HG03565 (cell line): ENCODE measurements at regions not wholly inside any gene's neighbourhood (a gene's known extent, or its start where the extent isn't known, plus 50 kb on each side); places are given as distances from the start of the nearest gene placed in this dataset.
A peak's percentile ranks its signal among the peaks of the same experiment; 100 is the strongest.

Experiments used
- ATAC-seq: cut with Tn5 transposase; IDR thresholded peaks from one replicate; pipeline ENCODE4 v1.9.1; 2021; ENCODE audit warnings: mild to moderate bottlenecking, moderate library complexity; ENCODE audit not compliant: unreplicated experiment

DNA sequence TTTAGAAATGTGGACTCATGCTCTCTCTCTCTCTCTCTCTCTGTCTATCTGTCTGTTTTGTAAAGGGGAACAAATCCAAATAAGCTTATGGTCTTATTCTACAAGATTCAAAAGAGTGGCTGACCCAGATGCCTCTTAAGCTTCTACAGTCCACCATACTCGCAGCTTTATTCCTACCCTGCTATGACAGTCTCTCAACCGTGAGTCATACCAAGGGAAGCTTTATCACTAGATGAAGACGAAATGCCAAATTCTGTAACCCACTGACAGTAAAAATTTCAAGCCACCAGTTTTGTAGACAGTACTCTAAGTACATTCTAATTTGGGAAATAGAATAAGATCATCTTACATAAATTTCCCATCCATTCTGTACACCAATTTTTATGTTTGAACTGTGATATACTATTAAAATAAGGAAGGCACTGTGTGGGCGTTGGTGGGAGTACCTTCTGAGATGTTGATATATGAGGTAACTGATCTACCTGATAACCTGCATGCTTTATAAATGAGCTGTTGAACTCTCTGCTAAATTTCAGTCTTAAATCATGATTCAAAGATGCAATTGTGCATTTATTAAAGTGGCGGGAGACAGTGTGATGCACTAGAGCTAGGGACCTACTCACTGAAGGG lies 153.2 kb downstream of the KLF6 start:
- ATAC-seq: no peak

DNA sequence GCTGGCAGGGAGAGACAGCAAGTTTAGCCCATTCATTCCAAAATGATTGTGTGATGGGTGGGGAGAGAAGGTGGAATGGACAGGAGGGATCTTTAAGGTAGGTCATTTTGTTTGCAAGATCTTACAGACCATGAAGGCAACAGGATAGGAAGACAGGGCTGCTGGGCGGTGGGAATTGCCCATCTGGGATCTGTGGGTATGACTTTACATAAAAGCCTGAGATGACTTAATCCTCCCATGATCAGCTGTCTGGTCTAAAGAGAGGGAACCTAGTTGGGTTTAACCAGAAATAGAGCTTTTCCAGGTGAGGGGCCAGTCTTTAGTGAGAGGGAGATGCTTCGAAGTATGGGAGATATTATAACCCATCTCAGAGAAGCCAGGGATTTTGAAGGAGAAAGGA lies 153.7 kb downstream of the KLF6 start:
- no peak for ATAC-seq

DNA sequence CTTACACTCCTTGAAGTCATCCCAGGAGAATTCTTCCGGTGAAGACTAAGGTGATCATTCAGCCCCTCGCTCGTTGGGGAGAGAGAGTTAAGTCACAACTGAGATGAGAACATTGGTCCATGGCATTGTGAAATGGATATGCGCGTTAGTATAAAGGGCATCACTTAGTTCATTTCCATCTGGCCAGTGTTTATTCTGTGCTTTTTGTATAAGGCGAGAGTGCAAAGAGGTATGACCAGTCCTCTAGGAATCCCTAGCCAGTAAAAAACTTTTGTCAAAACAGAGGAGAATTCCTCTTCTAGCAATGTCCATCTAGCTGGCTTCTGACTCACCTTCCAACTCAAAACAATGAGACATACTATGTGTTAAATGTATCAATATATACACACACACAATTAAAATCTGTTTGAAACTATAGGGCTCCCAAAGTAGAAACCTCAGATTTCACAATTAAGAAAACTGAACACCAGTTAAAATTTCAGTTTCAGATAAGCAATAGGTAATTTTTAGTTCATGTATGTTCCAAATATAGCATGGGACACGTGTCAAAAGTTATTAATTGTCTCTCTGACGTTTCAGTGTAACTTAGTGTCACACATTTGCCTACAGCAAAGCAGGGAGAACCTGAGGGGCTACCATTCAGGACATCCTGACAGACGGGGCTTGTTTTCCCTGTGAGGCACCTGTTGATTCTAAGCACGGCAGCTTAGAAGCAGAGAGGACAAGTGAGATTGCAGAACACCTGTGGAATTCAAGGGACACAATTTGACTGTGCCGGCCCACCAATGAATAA lies 158.9 kb downstream of the KLF6 start:
- ATAC-seq: peak; percentile 62

DNA sequence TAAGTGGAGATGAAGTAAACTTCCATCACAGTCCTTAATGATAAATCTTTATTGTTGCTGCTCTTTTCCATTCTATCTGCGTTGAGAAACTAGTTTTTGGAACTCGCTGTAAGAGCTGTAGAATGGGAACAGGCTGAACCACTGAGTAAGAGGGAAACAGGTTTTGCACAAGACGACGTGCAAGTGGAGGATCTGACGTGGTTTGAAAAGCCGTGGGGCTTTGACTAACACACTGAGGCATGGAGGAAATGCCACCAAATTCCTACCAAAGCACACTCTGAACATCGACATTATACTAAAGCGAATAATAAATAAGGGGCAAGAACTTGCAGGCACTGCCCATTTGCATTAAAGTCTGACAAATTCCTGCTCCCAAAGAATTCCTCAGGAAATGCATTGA lies 160.6 kb downstream of the KLF6 start:
- no peak for ATAC-seq

DNA sequence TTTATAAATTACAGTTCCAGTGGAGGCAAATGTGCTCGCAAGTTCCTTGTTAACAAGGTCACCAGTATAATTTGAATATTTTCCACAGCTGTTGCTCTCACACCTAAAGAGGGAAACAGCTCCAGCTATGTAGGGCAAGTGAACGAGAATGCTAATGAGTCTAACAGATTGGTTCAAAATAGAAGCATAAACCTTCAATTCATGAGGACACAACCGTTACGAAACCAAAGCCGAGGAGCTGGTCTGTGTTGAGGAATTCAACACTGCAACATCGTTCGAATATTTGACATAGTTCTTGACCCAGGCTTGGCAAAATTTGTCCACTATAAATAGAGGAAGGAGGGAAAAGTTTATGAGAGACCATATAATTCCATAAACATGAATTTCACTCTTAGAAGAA lies 161.3 kb downstream of the KLF6 start:
- ATAC-seq: peak; percentile 44

DNA sequence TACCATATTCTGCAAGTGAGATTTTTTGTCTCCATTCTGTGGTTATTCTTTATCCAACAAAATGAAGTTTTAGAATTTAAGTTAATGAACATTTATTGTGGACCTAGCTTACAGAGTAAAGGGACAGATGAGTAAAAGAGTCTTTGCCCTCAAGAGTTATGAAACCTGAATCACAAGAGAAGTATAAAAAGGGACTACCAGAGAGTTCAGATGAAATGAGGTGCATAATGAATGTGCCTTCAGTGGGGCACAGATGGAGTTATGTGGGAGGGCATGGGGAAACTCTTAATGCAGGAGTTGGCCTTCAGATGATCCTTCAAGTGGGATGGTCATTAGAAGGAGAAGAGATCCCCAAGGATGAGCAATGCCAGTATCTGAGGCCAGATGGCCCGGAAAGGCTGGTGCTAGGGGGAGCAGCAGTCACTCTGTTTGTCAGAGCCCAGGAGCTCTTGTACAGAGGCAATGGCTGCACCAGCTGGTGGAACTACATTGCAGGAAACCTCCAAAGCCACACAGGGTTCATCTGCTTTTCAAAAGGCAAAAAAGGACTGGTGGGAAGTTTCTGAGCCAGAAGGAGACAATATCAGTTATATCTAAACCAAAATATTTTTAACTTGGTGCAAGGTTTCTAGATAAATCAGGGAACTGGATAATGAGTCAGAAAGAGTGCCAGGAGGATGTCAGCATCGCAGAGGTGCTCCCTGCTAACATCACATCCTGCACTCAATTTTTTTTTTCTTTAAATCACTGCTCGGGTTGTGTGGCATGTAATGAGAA lies 162.0 kb downstream of the KLF6 start:
- peak; percentile 18 for ATAC-seq

DNA sequence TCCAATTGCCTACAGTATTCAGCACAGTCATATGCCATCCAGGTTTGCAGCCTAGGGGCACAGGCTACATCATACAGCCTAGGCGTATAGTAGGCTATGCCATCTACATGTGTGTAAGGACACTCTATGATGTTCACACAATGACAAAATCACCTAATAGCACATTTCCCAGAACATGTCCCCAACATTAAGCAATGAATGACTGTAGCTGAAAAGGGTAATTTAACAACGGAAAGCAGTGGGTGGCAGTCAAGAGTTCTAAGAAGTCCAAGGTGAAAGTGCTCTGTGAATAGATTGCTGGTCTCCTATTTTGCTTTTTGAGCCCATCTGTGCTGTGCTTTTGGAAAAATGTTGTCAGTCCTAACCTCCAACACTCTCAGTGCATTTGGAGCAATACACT lies 162.6 kb downstream of the KLF6 start:
- no peak for ATAC-seq

DNA sequence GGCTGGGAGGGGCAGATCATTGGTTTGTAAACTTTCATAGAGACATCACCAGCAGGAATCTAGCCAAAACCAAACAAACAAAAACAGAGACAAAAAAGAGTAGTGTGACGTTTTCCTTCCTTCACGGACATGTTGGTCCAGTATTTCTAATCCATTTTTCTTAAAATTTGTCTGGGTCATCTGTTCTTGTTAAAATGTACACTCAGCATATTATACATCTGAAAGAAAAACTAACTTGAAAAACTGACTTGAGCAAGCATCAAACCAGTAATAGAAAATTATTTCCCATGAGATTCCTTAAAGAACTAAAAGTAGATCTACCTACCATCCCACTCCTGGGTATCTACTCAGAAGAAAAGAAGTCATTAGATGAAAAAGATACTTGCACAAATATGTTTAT lies 164.2 kb downstream of the KLF6 start:
- ATAC-seq: no peak

DNA sequence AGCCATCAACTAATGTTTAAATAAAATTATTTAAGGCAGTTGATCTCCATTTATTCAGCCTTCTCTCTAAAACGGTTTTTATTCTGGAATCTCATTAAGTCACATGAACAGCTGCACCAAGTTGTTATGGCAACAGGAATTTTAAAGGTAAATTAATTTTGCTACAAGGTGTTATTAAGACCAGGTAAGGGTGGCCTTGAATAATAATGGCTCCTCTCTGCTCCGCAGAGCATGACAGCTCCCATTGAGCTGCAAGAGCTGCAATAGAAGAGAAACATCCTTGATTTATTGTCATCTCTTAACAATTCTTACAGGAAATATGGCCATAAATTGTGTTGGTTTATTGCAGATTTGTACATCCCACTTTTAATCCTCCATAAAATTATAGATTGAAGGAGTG lies 165.8 kb downstream of the KLF6 start:
- ATAC-seq: no peak

DNA sequence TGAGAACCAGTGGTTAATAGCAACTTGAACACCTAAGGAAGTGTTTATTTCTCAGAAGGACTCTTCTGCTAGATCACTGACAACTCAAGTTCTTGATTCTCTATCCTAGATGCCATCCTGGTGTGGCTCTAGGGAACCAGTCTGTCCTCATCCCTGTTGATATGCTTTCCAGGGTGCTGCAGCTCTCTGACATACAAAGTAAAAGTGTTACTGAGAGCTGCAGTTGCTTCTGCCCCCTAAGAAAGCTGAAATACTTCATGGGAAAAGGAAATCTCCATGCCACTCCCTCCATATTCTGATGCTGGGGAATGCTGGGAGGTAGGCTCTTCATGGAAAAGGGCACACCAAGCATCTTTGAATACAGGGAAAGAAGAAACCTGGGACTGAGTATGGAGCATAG lies 168.1 kb downstream of the KLF6 start:
- no peak for ATAC-seq

DNA sequence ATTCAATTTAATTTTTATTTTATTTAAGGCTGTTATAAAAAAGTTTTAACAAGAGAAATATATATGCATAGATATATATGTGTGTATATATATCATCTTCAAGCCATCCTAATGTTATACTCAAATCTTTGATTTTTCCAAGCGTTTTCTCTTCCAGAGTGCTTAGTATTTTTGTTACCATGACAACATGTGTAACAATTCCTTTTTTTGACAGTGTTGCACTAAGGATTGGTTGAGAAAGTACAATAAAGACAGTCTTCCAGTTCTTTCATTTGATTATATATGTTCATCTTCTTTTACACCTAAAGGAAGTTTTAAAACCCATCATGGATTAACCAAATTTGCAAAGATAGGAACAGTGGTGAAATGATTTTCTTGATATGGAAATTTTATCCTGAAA lies 171.7 kb downstream of the KLF6 start:
- no peak for ATAC-seq

DNA sequence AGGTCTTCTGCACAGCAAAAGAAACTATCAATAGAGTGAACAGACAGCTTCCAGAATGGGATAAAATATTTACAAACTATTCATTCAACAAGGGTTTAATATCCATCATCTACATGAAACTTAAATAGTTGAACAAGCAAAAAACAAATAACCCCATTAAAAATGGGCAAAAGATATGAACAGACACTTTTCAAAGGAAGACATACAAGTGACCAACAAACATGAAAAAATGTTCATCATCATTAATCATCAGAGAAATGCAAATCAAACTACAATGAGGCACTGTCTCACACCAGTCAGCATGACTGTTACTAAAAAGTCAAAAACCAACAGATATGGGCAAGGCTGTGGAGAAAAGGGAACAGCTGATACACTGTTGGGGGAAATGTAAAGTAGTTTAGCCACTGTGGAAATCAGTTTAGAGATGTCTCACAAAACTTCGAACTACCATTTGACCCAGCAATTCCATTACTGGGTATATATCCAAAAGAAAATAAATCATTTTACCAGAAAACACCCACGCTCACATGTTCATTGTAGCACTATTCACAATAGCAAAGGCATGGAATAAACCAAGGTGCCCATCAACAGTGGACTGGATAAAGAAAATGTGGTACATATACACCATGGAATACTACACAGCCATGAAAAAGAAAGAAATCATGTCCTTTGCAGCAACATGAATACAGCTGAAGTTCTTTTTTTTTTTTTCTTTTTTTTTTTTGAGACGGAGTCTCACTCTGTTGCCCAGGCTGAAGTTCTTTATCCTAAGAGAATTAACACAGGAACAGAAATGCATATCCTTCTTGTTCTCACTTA lies 172.6 kb downstream of the KLF6 start:
- ATAC-seq: no peak

DNA sequence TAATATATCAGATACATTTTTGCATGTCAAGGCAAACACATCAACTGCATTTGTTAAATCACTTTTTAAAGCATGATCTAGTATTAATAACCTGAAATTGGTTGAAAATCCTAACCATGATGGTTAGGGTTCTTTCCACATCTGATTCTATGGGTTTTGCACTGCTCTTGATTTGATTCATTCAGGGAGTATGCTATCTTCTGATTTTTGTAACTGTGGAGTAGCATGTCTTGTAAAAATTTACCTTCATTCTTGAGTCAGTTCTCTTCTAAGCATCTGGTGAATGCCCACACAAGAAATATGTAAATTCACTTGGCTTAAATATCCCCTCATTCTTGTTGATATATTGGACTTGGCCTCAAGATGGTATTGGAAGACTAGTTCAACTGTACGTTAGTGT lies 178.7 kb downstream of the KLF6 start:
- no peak for ATAC-seq

DNA sequence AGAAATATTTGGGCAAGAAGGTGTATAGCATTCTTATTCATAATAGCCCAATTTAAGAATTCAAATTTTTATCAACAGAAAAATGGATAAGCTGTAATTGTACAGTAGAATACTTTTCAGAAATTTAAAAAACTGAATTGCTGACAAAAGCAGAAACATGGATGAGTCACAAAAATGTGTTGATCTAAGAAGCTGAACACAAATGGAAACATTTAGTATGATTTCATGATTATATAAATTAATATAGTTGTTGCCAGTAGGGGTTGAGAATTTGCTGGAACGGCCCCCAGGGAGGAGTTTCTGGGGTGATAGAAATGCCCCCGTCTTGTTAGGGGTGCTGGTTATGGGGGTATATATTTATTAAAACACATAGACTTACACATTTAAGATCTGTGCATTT lies 179.1 kb downstream of the KLF6 start:
- ATAC-seq: no peak

DNA sequence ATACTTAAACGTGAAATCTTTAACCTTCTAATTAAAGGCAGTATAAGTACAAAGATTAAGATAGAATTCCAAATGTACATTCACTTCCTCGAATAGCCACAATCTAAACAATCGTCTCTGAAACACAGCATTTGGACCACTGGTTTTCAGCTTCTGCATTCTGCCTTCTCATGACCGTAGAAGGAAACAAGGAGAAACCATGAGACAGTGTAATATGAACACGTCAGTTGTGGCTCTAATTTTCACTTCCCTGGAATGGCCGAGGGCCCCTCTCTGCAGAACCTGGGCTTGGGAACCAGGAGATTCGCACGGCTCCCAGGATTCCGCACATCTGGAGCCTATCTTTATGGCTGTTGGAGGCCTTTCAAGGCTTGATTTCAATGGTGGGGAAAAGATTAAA lies 189.3 kb downstream of the KLF6 start:
- ATAC-seq: no peak

DNA sequence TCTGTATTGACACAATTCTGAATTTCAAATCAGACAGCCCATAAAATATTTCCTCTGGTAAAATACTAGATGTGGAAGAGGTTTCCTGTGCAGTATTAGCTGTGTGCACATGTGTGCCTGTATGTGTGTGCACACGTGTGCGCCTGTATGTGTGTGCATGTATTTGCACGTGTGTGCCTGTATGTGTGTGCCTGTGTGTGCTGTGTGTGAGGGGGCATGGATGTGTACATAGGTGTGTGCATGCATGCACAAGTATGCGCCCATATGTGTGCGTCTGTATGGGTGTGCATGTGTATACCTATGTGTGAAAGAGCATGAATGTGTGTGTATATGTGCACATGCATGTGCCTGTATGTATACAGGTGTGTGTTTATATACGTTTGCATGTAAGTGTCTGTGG lies 191.4 kb downstream of the KLF6 start:
- no peak for ATAC-seq

DNA sequence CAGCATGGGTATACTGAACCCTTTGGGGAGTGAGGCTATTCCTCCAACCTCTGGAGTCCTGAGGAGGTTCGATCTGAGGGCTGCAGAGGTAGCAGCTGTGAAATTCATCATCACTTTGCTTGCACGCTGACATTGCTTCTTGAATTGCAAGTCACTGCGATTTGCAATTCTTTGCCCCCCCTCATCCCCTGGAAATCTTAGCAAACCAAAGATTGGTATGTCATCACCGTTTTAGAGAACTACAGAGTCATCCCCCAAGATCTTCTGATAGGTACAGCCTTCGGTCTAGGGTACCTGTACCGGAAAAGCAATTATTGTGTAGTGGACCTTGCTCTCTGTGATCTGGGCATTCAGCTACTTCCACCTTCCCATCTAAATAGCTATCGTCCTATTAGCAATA lies 192.6 kb downstream of the KLF6 start:
- ATAC-seq: no peak

DNA sequence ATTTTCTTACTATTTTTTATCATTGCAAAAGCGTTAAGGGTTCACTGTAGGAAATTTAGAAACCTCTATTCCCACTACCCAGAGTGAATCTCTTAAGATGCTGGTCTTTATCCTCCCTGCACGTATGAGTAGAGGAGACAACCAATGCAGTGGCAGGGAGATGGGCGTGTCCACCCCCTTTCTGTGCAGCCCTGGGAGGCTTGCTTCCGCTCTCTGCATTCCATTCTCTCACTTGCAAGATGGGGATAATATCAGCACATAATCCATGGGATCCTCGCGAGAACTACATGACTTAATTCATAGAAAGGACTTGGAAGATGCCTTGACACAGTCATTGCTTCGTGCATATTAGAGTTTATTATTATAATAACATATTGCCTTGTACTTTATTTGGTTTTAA lies 196.2 kb downstream of the KLF6 start:
- no peak for ATAC-seq

DNA sequence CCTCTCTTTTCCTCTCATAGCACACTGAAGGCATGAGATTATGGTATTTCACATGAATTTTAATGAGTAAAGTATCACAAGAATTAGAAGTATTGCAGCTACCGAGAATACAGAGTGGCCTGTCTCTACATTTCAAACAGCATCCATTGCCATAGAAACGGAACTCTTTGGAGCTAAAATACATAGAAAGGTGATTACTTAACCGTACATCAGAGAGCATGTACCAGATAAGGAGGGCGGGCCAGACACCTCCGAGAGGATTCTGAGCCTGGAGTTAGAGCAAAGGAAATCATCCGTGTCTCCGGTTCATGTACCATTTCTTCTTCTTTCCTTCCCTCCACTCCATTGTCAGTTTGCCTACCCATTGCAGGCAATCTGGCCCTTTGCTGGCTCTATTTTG lies 196.7 kb downstream of the KLF6 start:
- no peak for ATAC-seq

DNA sequence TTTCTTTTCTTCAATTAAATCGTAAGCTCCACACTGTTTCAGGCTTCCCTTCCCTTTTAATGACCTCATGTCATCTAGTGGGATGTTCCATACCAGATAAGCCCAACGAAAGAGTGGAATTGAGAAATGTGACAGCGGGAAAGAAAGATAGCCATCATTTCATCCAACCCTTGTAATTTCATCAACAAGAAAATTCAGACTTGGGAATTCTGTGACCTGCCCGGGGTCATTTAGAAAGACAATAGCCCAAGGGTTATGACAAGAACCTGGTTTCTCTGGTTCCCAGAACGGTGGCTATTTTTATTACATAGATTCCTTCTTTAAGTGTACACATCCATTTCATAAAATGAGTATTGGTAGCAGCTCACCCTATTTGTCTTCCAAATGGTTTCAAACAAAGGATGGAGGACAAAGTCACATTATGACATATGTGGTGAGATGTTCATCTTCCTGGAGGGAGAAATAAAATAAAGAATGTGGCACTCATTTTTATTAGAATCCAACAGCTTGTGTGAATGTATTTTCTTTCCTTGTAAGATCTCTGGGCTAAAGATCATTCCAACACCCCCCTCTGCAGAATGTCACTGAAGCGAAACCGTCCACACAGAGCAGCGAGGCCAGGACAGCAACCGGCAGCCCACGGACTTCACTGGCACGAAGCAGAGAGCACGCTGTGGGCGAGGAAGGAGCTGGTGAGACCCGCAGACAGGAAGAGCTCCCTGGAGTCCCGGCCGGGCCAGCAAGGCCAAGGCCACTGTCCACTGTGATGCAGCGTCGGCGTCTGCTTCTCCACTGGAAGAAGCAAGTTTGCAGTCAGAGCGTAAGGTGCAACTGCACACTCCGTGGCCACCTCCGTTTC lies 199.9 kb downstream of the KLF6 start:
- ATAC-seq: no peak
